T-helper 2 cell treated with Interferon-gamma antibody and Interleukin-4, amounts not matched to agents 5 μg/mL and 100 μg/mL, for 36 hours (primary cell): ENCODE measurements at regions not wholly inside any gene's neighbourhood (a gene's known extent, or its start where the extent isn't known, plus 50 kb on each side); places are given as distances from the start of the nearest gene placed in this dataset.
"Not testable (repeated sequence)": the region's sequence is repeated elsewhere in the genome, so short reads cannot be mapped to it uniquely, and the experiment has no call there.

Experiments
- DNase-seq: peaks from one replicate; pipeline ENCODE4 v3.0.0; 2021; ENCODE audit warnings: low spot score
- H3K27ac Mint-ChIP-seq: one replicate; pipeline ENCODE4 v1.8.0; 2021; ENCODE audit warnings: mild to moderate bottlenecking, mixed read lengths
- H3K27me3 Mint-ChIP-seq: one replicate; pipeline ENCODE4 v1.8.0; 2021; ENCODE audit warnings: low read depth, mixed read lengths
- H3K36me3 Mint-ChIP-seq: one replicate; pipeline ENCODE4 v1.8.0; 2021; ENCODE audit warnings: low read depth, mixed read lengths
- H3K4me1 Mint-ChIP-seq: one replicate; pipeline ENCODE4 v1.8.0; 2021; ENCODE audit warnings: low read depth, mixed read lengths
- H3K4me3 Mint-ChIP-seq: one replicate; pipeline ENCODE4 v1.8.0; 2022; ENCODE audit warnings: mild to moderate bottlenecking, moderate library complexity, mixed read lengths
- H3K9me3 Mint-ChIP-seq: one replicate; pipeline ENCODE4 v1.8.0; 2021; ENCODE audit warnings: mixed read lengths

DNA sequence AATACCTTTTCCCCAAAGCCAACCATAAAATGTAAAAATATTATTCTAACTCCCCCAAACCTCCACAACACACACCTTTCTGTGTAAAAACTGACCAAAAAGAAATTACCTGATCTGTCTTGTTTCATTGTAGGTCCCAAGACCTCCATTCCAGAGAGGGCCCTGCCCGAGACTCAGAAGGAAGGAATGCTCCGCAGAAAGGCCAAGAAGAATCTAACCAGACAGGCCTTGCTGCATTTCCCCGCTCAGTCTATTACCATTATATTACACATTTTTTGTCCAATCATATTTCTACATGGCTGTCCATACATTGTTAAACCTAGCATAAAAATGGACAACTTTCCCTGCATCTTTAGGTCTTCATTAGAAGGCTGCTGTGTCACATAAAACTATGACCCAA lies 237.5 kb upstream of the UBASH3B start:
- Mint-ChIP-seq H3K27ac (no peak overlapping the region), H3K9me3 (no peaks in the 10 kb centered on the region), H3K4me1 (no peaks in the 10 kb centered on the region), H3K36me3 (no peaks in the 10 kb centered on the region), H3K4me3 (no peak overlapping the region), H3K27me3 (no peaks in the 10 kb centered on the region)
- no peak for DNase-seq

DNA sequence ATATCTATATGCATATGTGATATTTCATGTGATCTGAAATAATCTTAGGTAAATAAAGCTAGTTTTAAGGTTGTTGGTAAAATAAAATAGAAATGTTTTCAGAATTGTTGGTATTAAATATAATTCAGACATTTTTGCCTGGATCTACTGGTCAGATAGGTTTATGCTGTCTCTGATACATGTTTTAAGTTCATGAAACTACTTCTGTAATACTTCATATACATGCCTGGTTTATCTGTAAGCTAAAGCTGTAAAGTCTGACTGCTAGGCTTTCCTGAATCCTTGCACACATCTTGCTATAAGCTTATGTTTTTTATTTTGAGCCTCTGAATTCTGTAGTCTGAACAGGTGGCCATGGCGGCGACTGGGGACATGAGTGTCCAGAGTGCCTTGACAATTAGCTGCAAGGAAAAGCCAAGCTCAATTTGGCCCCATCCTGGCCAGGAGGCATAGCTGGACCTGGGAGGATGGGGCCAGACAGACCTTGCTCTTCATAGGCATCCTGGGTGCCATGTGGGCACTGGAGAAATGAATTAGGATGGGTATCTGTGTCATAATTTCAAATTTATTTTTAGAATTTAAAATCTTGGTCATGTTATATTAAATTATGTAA lies 241.0 kb upstream of the UBASH3B start:
- Mint-ChIP-seq H3K27ac (no peak overlapping the region), H3K4me3 (no peak overlapping the region), H3K27me3 (no peaks in the 10 kb centered on the region), H3K4me1 (no peaks in the 10 kb centered on the region), H3K9me3 (no peaks in the 10 kb centered on the region), H3K36me3 (no peaks in the 10 kb centered on the region)
- no peak for DNase-seq

DNA sequence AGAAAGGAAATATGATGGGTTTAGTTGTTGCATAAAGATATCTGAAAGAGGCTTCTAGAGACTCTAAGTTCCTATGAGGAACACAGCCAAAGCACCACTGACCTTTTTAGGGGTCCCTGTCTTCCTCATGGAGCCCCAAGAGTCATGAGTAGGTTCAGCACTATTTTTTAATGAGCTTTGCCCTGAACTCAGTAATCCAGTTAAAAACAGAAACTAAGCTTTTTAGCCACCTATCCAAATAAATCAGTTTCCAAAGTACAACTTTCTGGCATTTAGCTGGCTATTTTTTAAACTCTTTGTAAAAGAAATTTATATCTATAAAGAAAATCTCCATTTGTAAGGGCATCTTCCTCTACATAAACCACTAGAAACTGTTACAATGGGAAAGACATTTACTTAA lies 241.8 kb upstream of the UBASH3B start:
- Mint-ChIP-seq H3K27ac (no peak overlapping the region), H3K4me3 (no peak overlapping the region), H3K4me1 (no peaks in the 10 kb centered on the region), H3K27me3 (no peaks in the 10 kb centered on the region), H3K9me3 (no peaks in the 10 kb centered on the region), H3K36me3 (no peaks in the 10 kb centered on the region)
- no peak for DNase-seq

DNA sequence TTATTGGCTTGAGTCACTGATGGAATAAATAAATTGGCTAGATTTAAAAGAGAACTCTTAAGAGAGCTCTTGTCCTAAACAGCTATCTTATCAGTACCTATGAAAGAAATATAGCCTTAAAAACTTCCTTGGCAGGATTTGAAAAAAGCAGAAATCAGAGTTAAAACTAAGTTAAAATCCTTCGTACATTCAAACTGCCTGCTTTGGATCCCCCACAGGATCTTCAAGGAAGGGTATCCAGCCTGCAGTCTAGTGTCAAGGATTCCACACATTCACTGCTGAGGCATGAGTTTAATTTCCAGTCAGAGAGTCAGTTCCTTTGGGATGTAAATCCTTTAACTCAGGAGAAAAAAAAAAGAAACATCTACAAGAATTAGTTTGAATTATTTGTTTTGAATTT lies 242.9 kb upstream of the UBASH3B start:
- Mint-ChIP-seq H3K9me3 (no peaks in the 10 kb centered on the region), H3K4me3 (no peak overlapping the region)

DNA sequence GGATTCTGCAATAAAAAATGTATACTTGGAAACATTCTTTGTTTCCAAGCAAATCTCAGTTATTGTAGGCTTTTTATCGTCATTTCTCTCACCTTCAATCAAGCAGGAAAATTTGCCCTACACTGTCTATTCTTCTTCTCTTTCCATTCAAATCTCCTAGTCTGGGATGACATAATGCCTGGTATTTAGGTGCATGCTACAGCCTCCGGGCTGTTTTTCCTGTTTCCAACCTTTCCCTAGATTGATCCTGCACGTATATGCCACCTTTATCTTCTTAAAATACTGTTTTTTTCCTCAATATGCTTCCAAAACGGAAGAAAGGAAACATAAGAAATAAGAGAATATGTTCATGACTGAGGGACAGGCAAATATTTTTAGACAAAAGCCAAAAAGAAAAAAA lies 249.1 kb upstream of the UBASH3B start:
- no peak for DNase-seq
- no peak overlapping the region for H3K27ac Mint-ChIP-seq
- H3K4me3 Mint-ChIP-seq, result no peak overlapping the region
- H3K27me3 Mint-ChIP-seq, result no peaks in the 10 kb centered on the region
- no peaks in the 10 kb centered on the region for H3K36me3 Mint-ChIP-seq
- no peaks in the 10 kb centered on the region for H3K4me1 Mint-ChIP-seq
- no peaks in the 10 kb centered on the region for H3K9me3 Mint-ChIP-seq

More for the DNA sequence above, 242.9 kb upstream of the UBASH3B start:
- no peak for DNase-seq
- Mint-ChIP-seq H3K36me3 (no peaks in the 10 kb centered on the region), H3K27ac (no peak overlapping the region), H3K4me1 (no peaks in the 10 kb centered on the region), H3K27me3 (no peaks in the 10 kb centered on the region)

DNA sequence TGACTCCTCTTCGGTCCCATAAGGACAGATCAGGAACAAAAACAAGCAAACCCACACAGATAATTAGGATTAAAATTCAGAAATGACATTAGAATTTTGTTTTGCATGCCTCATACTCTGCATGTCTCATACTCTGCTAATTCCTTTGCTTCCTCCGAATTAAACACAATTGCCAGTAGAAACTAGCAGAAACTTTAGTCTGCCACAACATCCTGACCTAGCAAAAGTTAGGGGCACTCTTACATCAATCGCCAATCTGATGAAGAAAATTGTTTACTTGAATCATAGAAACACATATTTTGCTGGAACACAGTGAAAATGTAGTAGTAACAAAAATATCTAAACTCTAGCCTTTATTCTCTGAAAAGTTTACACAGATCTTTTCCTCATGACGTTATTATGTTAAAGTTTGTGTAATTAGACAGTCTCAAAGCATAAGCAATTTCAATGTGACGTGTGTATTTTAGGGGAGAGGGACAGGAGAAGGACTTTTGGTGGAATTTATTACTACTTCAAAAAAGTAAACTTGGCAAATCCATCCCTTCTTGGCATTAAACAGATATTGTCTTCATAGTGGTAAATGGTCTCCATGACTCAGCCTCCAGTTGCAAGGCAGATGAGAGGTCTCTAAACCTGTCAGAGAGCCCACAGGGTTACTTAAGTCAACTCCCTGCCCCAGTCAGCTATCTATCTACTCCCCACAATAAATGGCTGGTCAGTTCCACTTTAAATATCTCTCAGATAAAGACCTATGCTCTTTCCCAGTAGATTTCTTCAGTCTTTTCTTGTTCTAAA lies 249.8 kb upstream of the UBASH3B start:
- no peaks in the 10 kb centered on the region for H3K4me1 Mint-ChIP-seq
- no peaks in the 10 kb centered on the region for H3K9me3 Mint-ChIP-seq
- DNase-seq, result no peak
- H3K36me3 Mint-ChIP-seq, result no peaks in the 10 kb centered on the region
- no peak overlapping the region for H3K27ac Mint-ChIP-seq
- no peak overlapping the region for H3K4me3 Mint-ChIP-seq
- H3K27me3 Mint-ChIP-seq, result no peaks in the 10 kb centered on the region

- no peak overlapping the region for H3K27ac Mint-ChIP-seq
- DNase-seq, result no peak
- H3K4me1 Mint-ChIP-seq, result no peaks in the 10 kb centered on the region
- no peak overlapping the region for H3K4me3 Mint-ChIP-seq
- no peaks in the 10 kb centered on the region for H3K27me3 Mint-ChIP-seq
- no peaks in the 10 kb centered on the region for H3K36me3 Mint-ChIP-seq
- H3K9me3 Mint-ChIP-seq, result no peaks in the 10 kb centered on the region
These were observed 251.0 kb upstream of the UBASH3B start for GRCh38 chr11:122404571-122404970.

DNA sequence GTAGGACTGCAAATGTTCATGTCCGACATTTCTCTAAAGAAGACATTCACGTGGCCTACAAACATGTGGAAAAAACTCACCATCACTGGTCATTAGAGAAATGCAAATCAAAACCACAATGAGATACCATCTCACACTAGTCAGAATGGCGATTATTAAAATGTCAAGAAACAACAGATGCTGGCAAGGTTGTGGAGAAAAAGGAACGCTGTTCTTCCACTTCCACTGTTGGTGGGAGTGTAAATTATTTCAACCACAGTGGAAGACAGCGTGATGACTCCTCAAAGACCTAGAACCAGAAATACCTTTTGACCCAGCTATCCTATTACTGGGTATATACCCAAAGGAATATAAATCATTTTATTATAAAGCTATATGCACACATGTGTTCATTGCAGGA lies 253.9 kb upstream of the UBASH3B start:
- DNase-seq, H3K4me3 Mint-ChIP-seq, H3K36me3 Mint-ChIP-seq, H3K27me3 Mint-ChIP-seq, H3K27ac Mint-ChIP-seq, H3K9me3 Mint-ChIP-seq, H3K4me1 Mint-ChIP-seq: not testable (repeated sequence)

GRCh38 chr11:122399375-122399774 lies 256.1 kb upstream of the UBASH3B start:
- H3K9me3 Mint-ChIP-seq, result no peaks in the 10 kb centered on the region
- DNase-seq, result no peak
- H3K4me1 Mint-ChIP-seq, result no peaks in the 10 kb centered on the region
- H3K4me3 Mint-ChIP-seq, result no peak overlapping the region
- H3K27ac Mint-ChIP-seq, result no peak overlapping the region
- no peaks in the 10 kb centered on the region for H3K36me3 Mint-ChIP-seq
- no peaks in the 10 kb centered on the region for H3K27me3 Mint-ChIP-seq

GRCh38 chr11:122398851-122399250 lies 256.7 kb upstream of the UBASH3B start:
- DNase-seq, result no peak
- no peaks in the 10 kb centered on the region for H3K4me1 Mint-ChIP-seq
- H3K9me3 Mint-ChIP-seq, result no peaks in the 10 kb centered on the region
- H3K4me3 Mint-ChIP-seq, result no peak overlapping the region
- no peaks in the 10 kb centered on the region for H3K36me3 Mint-ChIP-seq
- H3K27me3 Mint-ChIP-seq, result no peaks in the 10 kb centered on the region
- no peak overlapping the region for H3K27ac Mint-ChIP-seq

GRCh38 chr11:122398167-122398566 lies 257.4 kb upstream of the UBASH3B start:
- no peaks in the 10 kb centered on the region for H3K4me1 Mint-ChIP-seq
- H3K27ac Mint-ChIP-seq, result no peak overlapping the region
- H3K9me3 Mint-ChIP-seq, result no peaks in the 10 kb centered on the region

DNA sequence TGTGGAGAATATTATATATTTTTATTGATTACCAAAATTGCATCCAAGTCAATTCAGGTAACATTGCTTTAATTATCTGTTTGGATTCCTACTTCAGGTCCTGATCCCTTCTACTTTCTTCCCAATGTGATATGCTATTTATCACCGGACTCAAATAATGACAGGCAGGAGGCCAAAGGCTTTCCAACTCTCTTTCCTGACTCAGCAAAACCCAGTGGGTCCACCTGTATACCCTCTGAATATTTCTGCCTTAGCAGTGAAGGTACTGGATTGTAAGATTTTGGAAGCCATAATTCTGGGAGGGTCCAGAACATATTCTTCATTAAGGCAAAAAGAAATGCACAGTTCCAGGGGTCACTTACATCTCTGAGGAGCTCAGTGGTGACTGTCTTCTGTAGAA lies 260.2 kb upstream of the UBASH3B start:
- H3K4me1 Mint-ChIP-seq, result no peaks in the 10 kb centered on the region
- H3K27ac Mint-ChIP-seq, result no peak overlapping the region

More at GRCh38 chr11:122398167-122398566, 257.4 kb upstream of the UBASH3B start:
- DNase-seq, result no peak
- Mint-ChIP-seq H3K4me3 (no peak overlapping the region), H3K36me3 (no peaks in the 10 kb centered on the region), H3K27me3 (no peaks in the 10 kb centered on the region)

DNA sequence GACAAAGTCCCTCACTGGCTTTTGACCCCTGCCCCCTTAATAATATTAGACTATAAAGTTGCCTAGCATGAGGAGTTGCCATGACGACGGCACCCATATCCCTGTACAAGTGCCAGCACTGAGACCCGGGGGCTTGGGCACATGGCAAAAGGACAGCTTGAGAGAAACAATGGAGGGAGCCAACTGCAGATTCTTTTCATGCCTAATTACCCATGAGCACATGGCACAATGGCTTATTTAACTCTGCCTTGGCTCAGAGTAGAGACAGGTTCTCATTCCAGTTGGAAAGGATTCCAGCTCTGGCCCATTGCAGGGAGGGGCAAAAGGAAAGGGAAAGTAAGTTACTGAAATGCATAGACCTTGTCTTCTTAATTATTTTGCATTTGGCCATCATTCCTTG lies 261.2 kb upstream of the UBASH3B start:
- Mint-ChIP-seq H3K9me3 (no peaks in the 10 kb centered on the region), H3K4me1 (no peaks in the 10 kb centered on the region)

More for the DNA sequence above, 260.2 kb upstream of the UBASH3B start:
- no peaks in the 10 kb centered on the region for H3K36me3 Mint-ChIP-seq
- no peaks in the 10 kb centered on the region for H3K27me3 Mint-ChIP-seq
- no peak for DNase-seq
- no peaks in the 10 kb centered on the region for H3K9me3 Mint-ChIP-seq
- H3K4me3 Mint-ChIP-seq, result no peak overlapping the region

DNA sequence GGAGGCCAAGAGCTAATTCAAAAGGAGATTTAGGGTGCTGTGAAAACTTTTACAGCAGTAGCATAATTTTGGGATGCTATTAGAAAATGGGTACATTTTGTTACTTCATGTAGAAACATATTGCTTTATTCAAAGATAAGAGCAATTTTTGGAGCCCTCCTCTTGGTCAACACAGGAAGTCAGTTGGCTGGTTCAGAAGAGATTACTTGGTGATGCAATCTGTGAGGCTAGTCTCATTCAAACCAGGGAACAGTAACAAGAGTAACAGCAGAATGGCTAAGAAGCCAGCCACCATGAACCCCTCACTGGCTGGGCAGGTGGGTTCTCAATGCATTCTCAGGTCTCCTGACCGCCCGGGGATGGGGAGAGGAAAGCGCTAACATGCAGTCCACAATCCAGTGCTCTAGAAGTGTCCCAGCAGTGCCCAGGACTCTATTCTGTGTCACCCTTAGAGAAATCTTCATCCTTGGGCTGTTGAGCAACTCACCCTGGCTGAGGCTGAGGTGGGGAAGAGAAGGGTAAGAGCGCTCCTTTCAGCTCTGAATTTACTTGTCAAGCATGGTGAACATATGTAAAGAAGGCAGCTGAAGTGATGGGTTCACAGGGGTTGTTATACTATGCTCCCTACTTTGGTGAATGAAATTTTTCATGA lies 262.2 kb upstream of the UBASH3B start:
- Mint-ChIP-seq H3K27me3 (no peaks in the 10 kb centered on the region), H3K27ac (no peak overlapping the region), H3K4me1 (no peaks in the 10 kb centered on the region), H3K36me3 (no peaks in the 10 kb centered on the region), H3K4me3 (no peak overlapping the region), H3K9me3 (no peaks in the 10 kb centered on the region)
- DNase-seq, result no peak

More for the DNA sequence above, 261.2 kb upstream of the UBASH3B start:
- no peak overlapping the region for H3K4me3 Mint-ChIP-seq
- no peaks in the 10 kb centered on the region for H3K36me3 Mint-ChIP-seq
- H3K27ac Mint-ChIP-seq, result no peak overlapping the region
- DNase-seq, result no peak
- H3K27me3 Mint-ChIP-seq, result no peaks in the 10 kb centered on the region
